CD14-positive monocyte (primary cell): ENCODE measurements at regions not wholly inside any gene's neighbourhood (a gene's known extent, or its start where the extent isn't known, plus 50 kb on each side); places are given as distances from the start of the nearest gene placed in this dataset.

ENCODE experiments used
- DNase-seq, 3 donors: peaks; one replicate each; pipeline ENCODE4 v3.0.0-alpha.2; 2011 to 2022
- H2AFZ ChIP-seq: 2 replicates; pipeline ENCODE4 v1.6.0; 2012; ENCODE audit warnings: mild to moderate bottlenecking, low read depth, low read length, inconsistent platforms; ENCODE audit not compliant: insufficient read depth, poor library complexity, severe bottlenecking
- H3K27ac ChIP-seq, 2 donors: 1 replicate in 1 of 2; 2 replicates in 1 of 2; pipeline ENCODE4 v1.5.1; 2012 to 2013; ENCODE audit warnings: low read length in 2 of 2, control low read depth in 1 of 2, inconsistent platforms in 1 of 2, low read depth in 1 of 2, mild to moderate bottlenecking in 1 of 2
- H3K27me3 ChIP-seq, 2 donors: one replicate each; pipeline versions ENCODE4 v1.6.0 to v1.6.1; 2011 to 2013; ENCODE audit warnings: low read length in 2 of 2; ENCODE audit not compliant: control insufficient read depth in 2 of 2, insufficient read depth in 2 of 2
- H3K36me3 ChIP-seq, 2 donors: replicated peaks in 1 of 2; 1 replicate in 1 of 2; 2 replicates in 1 of 2; pipeline versions ENCODE4 v1.5.1 to v1.6.1; 2012 to 2013; ENCODE audit warnings: low read length in 2 of 2, control low read depth in 1 of 2, inconsistent platforms in 1 of 2, mild to moderate bottlenecking in 1 of 2; ENCODE audit not compliant: insufficient read depth in 2 of 2, control insufficient read depth in 1 of 2
- H3K4me1 ChIP-seq, 2 donors: 1 replicate in 1 of 2; 2 replicates in 1 of 2; pipeline versions ENCODE4 v1.5.1 to v1.6.1; 2012 to 2013; ENCODE audit warnings: low read length in 2 of 2, control low read depth in 1 of 2, inconsistent platforms in 1 of 2, mild to moderate bottlenecking in 1 of 2, moderate library complexity in 1 of 2; ENCODE audit not compliant: insufficient read depth in 2 of 2, control insufficient read depth in 1 of 2
- H3K4me2 ChIP-seq: replicated peaks from 2 replicates; pipeline ENCODE3; 2012; ENCODE audit warnings: low read length, moderate library complexity, mild to moderate bottlenecking; ENCODE audit not compliant: poor library complexity, severe bottlenecking; ENCODE audit errors: extremely low read depth
- H3K4me3 ChIP-seq, 3 experiments: fragments of 200-600 bp in 1 of 3; sonication (generic) in 1 of 3; replicated peaks in 1 of 3; 1 replicate in 2 of 3; 2 replicates in 1 of 3; pipeline ENCODE4 v1.5.1; 2011 to 2013; ENCODE audit warnings: low read length in 3 of 3, mild to moderate bottlenecking in 3 of 3, control low read depth in 2 of 3, low read depth in 2 of 3, inconsistent platforms in 1 of 3, moderate library complexity in 1 of 3
- H3K79me2 ChIP-seq: 2 replicates; pipeline ENCODE4 v1.6.0; 2012; ENCODE audit warnings: mild to moderate bottlenecking, control low read depth, inconsistent platforms, low read length, moderate library complexity; ENCODE audit not compliant: insufficient read depth
- H3K9ac ChIP-seq: 2 replicates; pipeline ENCODE4 v1.6.0; 2017; ENCODE audit warnings: low read length, mild to moderate bottlenecking; ENCODE audit not compliant: insufficient read depth, poor library complexity, severe bottlenecking
- H3K9me3 ChIP-seq, 2 donors: replicated peaks in 1 of 2; 1 replicate in 1 of 2; 2 replicates in 1 of 2; pipeline versions ENCODE4 v1.5.1 to v1.6.1; 2012 to 2013; ENCODE audit warnings: low read length in 2 of 2, control low read depth in 1 of 2; ENCODE audit not compliant: control insufficient read depth in 1 of 2, insufficient read depth in 1 of 2
- H4K20me1 ChIP-seq: 2 replicates; pipeline ENCODE4 v1.6.0; 2012; ENCODE audit warnings: mild to moderate bottlenecking, low read length, control low read depth, moderate library complexity; ENCODE audit not compliant: insufficient read depth
- H3K27ac Mint-ChIP-seq, 7 donors: one replicate each; pipeline ENCODE4 v1.8.0; 2020; ENCODE audit warnings: mild to moderate bottlenecking in 7 of 7, mixed read lengths in 7 of 7, moderate library complexity in 6 of 7, inconsistent platforms in 2 of 7
- H3K27me3 Mint-ChIP-seq, 3 donors: one replicate each; pipeline ENCODE4 v1.8.0; 2021 to 2022; ENCODE audit warnings: low read depth in 3 of 3, mild to moderate bottlenecking in 3 of 3, mixed read lengths in 3 of 3, moderate library complexity in 3 of 3, inconsistent platforms in 1 of 3
- H3K36me3 Mint-ChIP-seq, 2 donors: one replicate each; pipeline ENCODE4 v1.8.0; 2020; ENCODE audit warnings: mixed read lengths in 2 of 2, inconsistent platforms in 1 of 2, mild to moderate bottlenecking in 1 of 2
- H3K4me1 Mint-ChIP-seq: one replicate; pipeline ENCODE4 v1.8.0; 2020; ENCODE audit warnings: mild to moderate bottlenecking, mixed read lengths
- H3K4me3 Mint-ChIP-seq, 2 donors: one replicate each; pipeline ENCODE4 v1.8.0; 2020; ENCODE audit warnings: mild to moderate bottlenecking in 2 of 2, mixed read lengths in 2 of 2, moderate library complexity in 1 of 2
- H3K9me3 Mint-ChIP-seq, 7 donors: one replicate each; pipeline ENCODE4 v1.8.0; 2020 to 2022; ENCODE audit warnings: mixed read lengths in 7 of 7, mild to moderate bottlenecking in 6 of 7, moderate library complexity in 6 of 7, inconsistent platforms in 2 of 7
- CTCF ChIP-seq: fragments of 200-600 bp; IDR thresholded peaks from one replicate; pipeline ENCODE4 v1.8.0; 2022; ENCODE audit warnings: antibody characterized with exemption, mild to moderate bottlenecking
- WGBS: methylation state at CpG from one replicate; pipeline ENCODE4 v1.1.5; 2013; ENCODE audit warnings: missing lambda C conversion rate; ENCODE audit not compliant: insufficient coverage; 5-methylcytosine and 5-hydroxymethylcytosine counted together
- intact Hi-C, 2 donors: fragments of 100-400 bp; cut with micrococcal nuclease; formaldehyde crosslinking; loops; one replicate each; pipeline versions ENCODE4 v1.15.0 to v1.15.1; 2023

- H3K4me3 Mint-ChIP-seq: no peak overlapping the region
- H3K36me3 Mint-ChIP-seq: no peaks in the 10 kb centered on the region
- intact Hi-C loops: no loop called here
- no peaks in the 10 kb centered on the region for H3K27me3 Mint-ChIP-seq
- no peaks in the 10 kb centered on the region for H4K20me1 ChIP-seq
- H3K9me3 ChIP-seq: no peaks in the 10 kb centered on the region
- no peaks in the 10 kb centered on the region for H3K36me3 ChIP-seq
- no peak overlapping the region for H3K27ac ChIP-seq
- no peak for TF ChIP-seq CTCF
- no peak overlapping the region for H3K9ac ChIP-seq
- H3K9me3 Mint-ChIP-seq: peaks cover 0 to 6% (median 2%) of the 10 kb centered on the region in 7 donors
- no peak overlapping the region for H3K4me3 ChIP-seq
- H3K27ac Mint-ChIP-seq: no peak overlapping the region
- no peaks in the 10 kb centered on the region for H3K4me1 Mint-ChIP-seq
- H3K4me2 ChIP-seq: no peak overlapping the region
- H2AFZ ChIP-seq: no peak overlapping the region
- no peaks in the 10 kb centered on the region for H3K27me3 ChIP-seq
- no peaks in the 10 kb centered on the region for H3K4me1 ChIP-seq
- DNase-seq: no peak
- no peaks in the 10 kb centered on the region for H3K79me2 ChIP-seq
Observed at GRCh38 chr4:159516556-159517140, 413.8 kb downstream of the RAPGEF2 start.

- H3K27me3 ChIP-seq: no peaks in the 10 kb centered on the region
- WGBS: 13% methylated on average over 1 of the region's 4 CpGs
- Mint-ChIP-seq H3K4me1 (no peaks in the 10 kb centered on the region), H3K27me3 (no peaks in the 10 kb centered on the region), H3K4me3 (no peak overlapping the region), H3K9me3 (peaks cover 0 to 13% (median 6%) of the 10 kb centered on the region in 7 donors), H3K36me3 (no peaks in the 10 kb centered on the region), H3K27ac (no peak overlapping the region)
- no peaks in the 10 kb centered on the region for H4K20me1 ChIP-seq
- no peaks in the 10 kb centered on the region for H3K4me1 ChIP-seq
- H3K4me2 ChIP-seq: no peak overlapping the region
- no peak overlapping the region for H3K9ac ChIP-seq
- intact Hi-C loops: no loop called here
- H2AFZ ChIP-seq: no peak overlapping the region
- no peak for TF ChIP-seq CTCF
- H3K36me3 ChIP-seq: no peaks in the 10 kb centered on the region
- H3K79me2 ChIP-seq: no peaks in the 10 kb centered on the region
- H3K4me3 ChIP-seq: no peak overlapping the region
- peaks cover 0 to 5% of the 10 kb centered on the region in 2 donors for H3K9me3 ChIP-seq
- no peak overlapping the region for H3K27ac ChIP-seq
- no peak for DNase-seq
Observed at GRCh38 chr4:159520074-159520473, 417.2 kb downstream of the RAPGEF2 start.
